Mesenchymal stem cell (in vitro differentiated cells and primary cell): ENCODE measurements at regions not wholly inside any gene's neighbourhood (a gene's known extent, or its start where the extent isn't known, plus 50 kb on each side); places are given as distances from the start of the nearest gene placed in this dataset.
"Not testable (repeated sequence)": the region's sequence is repeated elsewhere in the genome, so short reads cannot be mapped to it uniquely, and the experiment has no call there.

Experiments used
- DNase-seq: peaks from one replicate; pipeline ENCODE4 v3.0.0-alpha.2; 2013
- H2AFZ ChIP-seq: one replicate; pipeline ENCODE4 v1.6.1; 2013; ENCODE audit warnings: low read depth, mild to moderate bottlenecking, control low read depth, inconsistent platforms, low read length, moderate library complexity
- H2AK5ac ChIP-seq: 2 replicates; pipeline ENCODE4 v1.6.1; 2013; ENCODE audit warnings: low read length, moderate library complexity, mild to moderate bottlenecking, inconsistent platforms; ENCODE audit not compliant: severe bottlenecking
- H2BK120ac ChIP-seq: one replicate; pipeline ENCODE4 v1.6.1; 2013; ENCODE audit warnings: low read depth, mild to moderate bottlenecking, inconsistent platforms, low read length, moderate library complexity
- H2BK12ac ChIP-seq, 2 experiments: one replicate each; pipeline ENCODE4 v1.6.1; 2013; ENCODE audit warnings: inconsistent platforms in 2 of 2, low read length in 2 of 2, mild to moderate bottlenecking in 2 of 2, moderate library complexity in 2 of 2, control low read depth in 1 of 2
- H2BK15ac ChIP-seq: one replicate; pipeline ENCODE4 v1.6.1; 2013; ENCODE audit warnings: mild to moderate bottlenecking, low read depth, inconsistent platforms; ENCODE audit not compliant: poor library complexity, severe bottlenecking
- H2BK5ac ChIP-seq: 2 replicates; pipeline ENCODE4 v1.6.1; 2013; ENCODE audit warnings: low read depth, mild to moderate bottlenecking, low read length, control low read depth, inconsistent platforms; ENCODE audit not compliant: poor library complexity, severe bottlenecking
- H3K14ac ChIP-seq, 2 experiments: one replicate each; pipeline ENCODE4 v1.6.1; 2013; ENCODE audit warnings: inconsistent platforms in 2 of 2, low read length in 2 of 2, control low read depth in 1 of 2, mild to moderate bottlenecking in 1 of 2, moderate library complexity in 1 of 2
- H3K18ac ChIP-seq, 2 experiments: one replicate each; pipeline ENCODE4 v1.6.1; 2013; ENCODE audit warnings: inconsistent platforms in 2 of 2, low read length in 2 of 2, control low read depth in 1 of 2, low read depth in 1 of 2, mild to moderate bottlenecking in 1 of 2
- H3K23ac ChIP-seq, 2 experiments: one replicate each; pipeline ENCODE4 v1.6.1; 2013; ENCODE audit warnings: inconsistent platforms in 2 of 2, low read length in 2 of 2, mild to moderate bottlenecking in 2 of 2, moderate library complexity in 2 of 2, control low read depth in 1 of 2
- H3K27ac ChIP-seq: 2 replicates; pipeline ENCODE4 v1.5.1; 2013; ENCODE audit warnings: mild to moderate bottlenecking, moderate library complexity, low read length, control low read depth, inconsistent platforms; ENCODE audit not compliant: poor library complexity, severe bottlenecking
- H3K27me3 ChIP-seq, 2 experiments: 2 replicates each; pipeline versions ENCODE4 v1.6.1 to v1.7.0; 2013; ENCODE audit warnings: low read length in 2 of 2, mild to moderate bottlenecking in 2 of 2, moderate library complexity in 2 of 2, control low read depth in 1 of 2, inconsistent platforms in 1 of 2; ENCODE audit not compliant: control insufficient read depth in 1 of 2, insufficient read depth in 1 of 2
- H3K36me3 ChIP-seq, 2 experiments: 2 replicates each; pipeline versions ENCODE4 v1.6.1 to v1.7.0; 2013; ENCODE audit warnings: low read length in 2 of 2, control low read depth in 1 of 2, inconsistent platforms in 1 of 2, low read depth in 1 of 2, mild to moderate bottlenecking in 1 of 2; ENCODE audit not compliant: insufficient read depth in 2 of 2, control insufficient read depth in 1 of 2
- H3K4ac ChIP-seq, 2 experiments: one replicate each; pipeline ENCODE4 v1.6.1; 2013; ENCODE audit warnings: inconsistent platforms in 2 of 2, low read length in 2 of 2, mild to moderate bottlenecking in 2 of 2, moderate library complexity in 2 of 2, control low read depth in 1 of 2, low read depth in 1 of 2
- H3K4me1 ChIP-seq: 2 replicates; pipeline ENCODE4 v1.6.1; 2013; ENCODE audit warnings: low read depth, low read length, control low read depth; ENCODE audit not compliant: control insufficient read depth, insufficient read depth
- H3K4me2 ChIP-seq: 2 replicates; pipeline ENCODE4 v1.6.1; 2013; ENCODE audit warnings: low read length, mild to moderate bottlenecking, inconsistent platforms; ENCODE audit not compliant: poor library complexity, severe bottlenecking
- H3K4me3 ChIP-seq, 2 experiments: 2 replicates each; pipeline versions ENCODE4 v1.5.1 to v1.7.0; 2013; ENCODE audit warnings: low read length in 2 of 2, mild to moderate bottlenecking in 2 of 2, control low read depth in 1 of 2, low read depth in 1 of 2; ENCODE audit not compliant: insufficient read depth in 1 of 2
- H3K79me1 ChIP-seq: replicated peaks from 2 replicates; pipeline ENCODE4 v1.6.1; 2013; ENCODE audit warnings: mild to moderate bottlenecking, control low read depth, low read length, inconsistent platforms; ENCODE audit not compliant: poor library complexity, severe bottlenecking
- H3K9ac ChIP-seq: 2 replicates; pipeline ENCODE4 v1.7.0; 2013; ENCODE audit warnings: mild to moderate bottlenecking, low read length, moderate library complexity
- H3K9me3 ChIP-seq: 2 replicates; pipeline ENCODE4 v1.7.0; 2013; ENCODE audit warnings: mild to moderate bottlenecking, low read length; ENCODE audit not compliant: control insufficient read depth
- H4K8ac ChIP-seq: one replicate; pipeline ENCODE4 v1.6.1; 2013; ENCODE audit warnings: inconsistent platforms, mild to moderate bottlenecking, low read length, moderate library complexity
- H4K91ac ChIP-seq: one replicate; pipeline ENCODE4 v1.6.1; 2013; ENCODE audit warnings: mild to moderate bottlenecking, low read length, inconsistent platforms
- WGBS: methylation state at CpG from one replicate; pipeline ENCODE4 v1.1.7; 2013; ENCODE audit warnings: mixed read lengths; 5-methylcytosine and 5-hydroxymethylcytosine counted together

GRCh38 chr1:213790565-213790964 is 197.2 kb upstream of the PROX1 start:
- H3K4me3 ChIP-seq = no peak overlapping the region
- no peak overlapping the region for H3K23ac ChIP-seq
- no peak overlapping the region for H3K4ac ChIP-seq
- H3K27ac ChIP-seq = no peak overlapping the region
- no peak for DNase-seq
- H2AK5ac ChIP-seq = no peak overlapping the region
- H2BK12ac ChIP-seq = no peak overlapping the region
- H3K18ac ChIP-seq = no peak overlapping the region
- H2AFZ ChIP-seq = no peak overlapping the region
- no peak overlapping the region for H3K14ac ChIP-seq
- H4K91ac ChIP-seq = no peak overlapping the region
- H3K27me3 ChIP-seq = no peaks in the 10 kb centered on the region
- H2BK15ac ChIP-seq = no peak overlapping the region
- no peak overlapping the region for H4K8ac ChIP-seq
- H3K9me3 ChIP-seq = no peaks in the 10 kb centered on the region
- no peaks in the 10 kb centered on the region for H3K36me3 ChIP-seq
- H3K4me2 ChIP-seq = no peak overlapping the region
- no peak overlapping the region for H2BK5ac ChIP-seq
- no CpG with 5 or more reads among the region's 3 CpGs for WGBS
- no peaks in the 10 kb centered on the region for H3K79me1 ChIP-seq
- no peak overlapping the region for H3K9ac ChIP-seq
- H3K4me1 ChIP-seq = no peaks in the 10 kb centered on the region
- no peak overlapping the region for H2BK120ac ChIP-seq

GRCh38 chr1:213793482-213794067 is 194.2 kb upstream of the PROX1 start:
- H3K18ac ChIP-seq = no peak overlapping the region
- no peak overlapping the region for H3K14ac ChIP-seq
- H3K9ac ChIP-seq = no peak overlapping the region
- H4K91ac ChIP-seq = no peak overlapping the region
- no peak overlapping the region for H2BK12ac ChIP-seq
- DNase-seq = no peak
- no peak overlapping the region for H2BK120ac ChIP-seq
- no peak overlapping the region for H2BK15ac ChIP-seq
- no peak overlapping the region for H3K23ac ChIP-seq
- no peaks in the 10 kb centered on the region for H3K27me3 ChIP-seq
- no peaks in the 10 kb centered on the region for H3K4me1 ChIP-seq
- no peak overlapping the region for H4K8ac ChIP-seq
- no peak overlapping the region for H2AK5ac ChIP-seq
- H3K4me3 ChIP-seq = no peak overlapping the region
- H3K27ac ChIP-seq = no peak overlapping the region
- H2AFZ ChIP-seq = no peak overlapping the region
- no peaks in the 10 kb centered on the region for H3K79me1 ChIP-seq
- WGBS = 86% methylated on average over 11 of the region's 13 CpGs
- no peaks in the 10 kb centered on the region for H3K9me3 ChIP-seq
- H3K4me2 ChIP-seq = no peak overlapping the region
- no peak overlapping the region for H3K4ac ChIP-seq
- H3K36me3 ChIP-seq = no peaks in the 10 kb centered on the region
- no peak overlapping the region for H2BK5ac ChIP-seq

DNA sequence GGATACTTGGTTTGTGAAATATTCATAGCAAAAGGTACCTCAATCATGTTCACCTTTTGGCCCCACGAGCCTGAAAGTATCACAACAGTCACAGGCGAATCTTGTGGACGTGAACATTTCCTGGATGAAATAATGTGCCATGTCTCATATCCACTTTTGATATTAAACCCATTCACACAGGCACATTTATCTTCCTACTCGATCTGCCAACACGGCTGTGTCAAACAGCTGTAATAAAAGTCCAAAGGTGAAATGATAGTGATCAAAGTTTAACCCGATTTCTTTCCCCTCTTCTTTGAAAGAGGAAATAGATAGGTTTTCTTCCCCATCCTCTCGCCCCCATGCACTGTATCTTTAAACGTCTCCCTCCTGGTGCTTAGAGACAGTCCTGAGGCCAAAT is 191.2 kb upstream of the PROX1 start:
- Histone ChIP-seq H2AFZ (no peak overlapping the region), H3K4me1 (no peaks in the 10 kb centered on the region), H3K36me3 (no peaks in the 10 kb centered on the region), H3K4me3 (no peak overlapping the region), H3K23ac (no peak overlapping the region), H2AK5ac (no peak overlapping the region), H3K79me1 (no peaks in the 10 kb centered on the region), H2BK120ac (no peak overlapping the region), H3K9me3 (no peaks in the 10 kb centered on the region), H3K9ac (no peak overlapping the region), H2BK12ac (no peak overlapping the region), H3K4ac (no peak overlapping the region), H2BK15ac (no peak overlapping the region), H3K27ac (no peak overlapping the region), H4K8ac (no peak overlapping the region), H4K91ac (no peak overlapping the region), H3K27me3 (no peaks in the 10 kb centered on the region), H3K4me2 (no peak overlapping the region), H2BK5ac (no peak overlapping the region), H3K18ac (no peak overlapping the region), H3K14ac (no peak overlapping the region)
- DNase-seq = no peak
- 85% methylated on average over 3 of the region's 8 CpGs for WGBS

DNA sequence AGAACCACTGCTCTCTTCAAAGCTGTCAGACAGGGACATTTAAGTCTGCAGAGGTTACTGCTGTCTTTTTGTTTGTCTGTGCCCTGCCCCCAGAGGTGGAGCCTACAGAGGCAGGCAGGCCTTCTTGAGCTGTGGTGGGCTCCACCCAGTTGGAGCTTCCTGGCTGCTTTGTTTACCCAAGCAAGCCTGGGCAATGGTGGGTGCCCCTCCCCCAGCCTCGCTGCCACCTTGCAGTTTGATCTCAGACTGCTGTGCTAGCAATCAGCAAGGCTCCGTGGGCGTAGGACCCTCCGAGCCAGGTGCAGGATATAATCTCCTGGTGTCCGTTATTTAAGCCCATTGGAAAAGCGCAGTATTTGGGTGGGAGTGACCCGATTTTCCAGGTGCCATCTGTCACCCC is 179.5 kb upstream of the PROX1 start:
- not testable (repeated sequence) for H3K9me3 ChIP-seq, H4K91ac ChIP-seq, H3K23ac ChIP-seq, H3K4me2 ChIP-seq, H2BK5ac ChIP-seq, H3K9ac ChIP-seq, H3K27me3 ChIP-seq, H3K27ac ChIP-seq, H3K18ac ChIP-seq, H2AFZ ChIP-seq, H3K14ac ChIP-seq, H2AK5ac ChIP-seq, H3K4me1 ChIP-seq, H3K79me1 ChIP-seq, H3K4ac ChIP-seq, H4K8ac ChIP-seq, H3K36me3 ChIP-seq, H2BK15ac ChIP-seq, H2BK120ac ChIP-seq, H3K4me3 ChIP-seq, H2BK12ac ChIP-seq, DNase-seq
- WGBS = 80% methylated on average over 7 of the region's 7 CpGs
